Gastrocnemius medialis (tissue), 4 donors: ENCODE measurements at regions not wholly inside any gene's neighbourhood (a gene's known extent, or its start where the extent isn't known, plus 50 kb on each side); places are given as distances from the start of the nearest gene placed in this dataset.

ENCODE experiments used
- CTCF ChIP-seq, 5 experiments: fragments of 450-650 bp in 3 of 5; fragments of 200-600 bp in 2 of 5; sonication (generic) in 2 of 5; IDR thresholded peaks in 4 of 5; conservative IDR thresholded peaks in 1 of 5; 1 replicate in 4 of 5; 2 replicates in 1 of 5; pipeline ENCODE4 v1.5.1; 2016 to 2019; ENCODE audit warnings: antibody characterized with exemption in 5 of 5, mild to moderate bottlenecking in 3 of 5, moderate library complexity in 3 of 5
- POLR2A ChIP-seq, 2 donors: fragments of 450-650 bp; IDR thresholded peaks; one replicate each; pipeline ENCODE4 v1.6.1; 2017; ENCODE audit warnings: antibody characterized with exemption in 2 of 2, mild to moderate bottlenecking in 2 of 2, moderate library complexity in 2 of 2

- TF ChIP-seq CTCF (IDR thresholded peaks at IDR 0.05 in 4 of 5, conservative IDR thresholded peaks at IDR 0.05 in 1 of 5) (no peak), POLR2A (IDR thresholded peaks at IDR 0.05) (no peak)
Measured at GRCh38 chr14:98415766-98416165, 856.2 kb downstream of the BCL11B start.
